Activated B cell treated with CpG ODN at 0.5 μM for 24 hours (primary cell): ENCODE measurements at regions not wholly inside any gene's neighbourhood (a gene's known extent, or its start where the extent isn't known, plus 50 kb on each side); places are given as distances from the start of the nearest gene placed in this dataset.

ENCODE experiments used
- ATAC-seq: fragments of 200-7000 bp; cut with Tn5 transposase; one replicate; pipeline ENCODE4 v1.10.0; 2021; ENCODE audit warnings: low read depth, mild to moderate bottlenecking, moderate library complexity
- CTCF ChIA-PET: fragments of 350-600 bp; sonication (Branson Sonifier 250); formaldehyde crosslinking; loops from one replicate; lab custom pipeline; 2021; ENCODE audit warnings: antibody characterized with exemption; lab: Charles Lee
- POLR2A ChIA-PET: fragments of 350-600 bp; sonication (Branson Sonifier 250); formaldehyde crosslinking; loops from one replicate; lab custom pipeline; 2021; ENCODE audit warnings: antibody characterized with exemption; lab: Charles Lee
- DNase-seq: peaks from one replicate; pipeline ENCODE4 v3.0.0; 2022
- H3K27ac Mint-ChIP-seq: one replicate; pipeline ENCODE4 v1.8.0; 2020; ENCODE audit warnings: mixed read lengths
- H3K27me3 Mint-ChIP-seq: one replicate; pipeline ENCODE4 v1.8.0; 2021; ENCODE audit warnings: mixed read lengths
- H3K36me3 Mint-ChIP-seq: one replicate; pipeline ENCODE4 v1.8.0; 2021; ENCODE audit warnings: low read depth, mixed read lengths
- H3K4me1 Mint-ChIP-seq: one replicate; pipeline ENCODE4 v1.8.0; 2021; ENCODE audit warnings: mixed read lengths
- H3K4me3 Mint-ChIP-seq: one replicate; pipeline ENCODE4 v1.8.0; 2020; ENCODE audit warnings: mild to moderate bottlenecking, mixed read lengths
- H3K9me3 Mint-ChIP-seq: one replicate; pipeline ENCODE4 v1.8.0; 2020; ENCODE audit warnings: mixed read lengths
- CTCF ChIP-seq: fragments of 200-600 bp; IDR thresholded peaks from one replicate; pipeline ENCODE4 v1.8.0; 2022; ENCODE audit warnings: antibody characterized with exemption, mild to moderate bottlenecking
- intact Hi-C: fragments of 100-400 bp; cut with micrococcal nuclease; formaldehyde crosslinking; loops from one replicate; pipeline ENCODE4 v1.15.1; 2024

GRCh38 chr22:19646383-19646782 is 67.9 kb upstream of the SEPTIN5 start:
- DNase-seq (no peak), ATAC-seq (no peak)
- peaks cover 3% of the 10 kb centered on the region for H3K36me3 Mint-ChIP-seq
- intact Hi-C loops: no loop called here
- H3K27me3 Mint-ChIP-seq: peaks cover 26% of the 10 kb centered on the region
- no peak for TF ChIP-seq CTCF
- ChIA-PET CTCF (no interaction called here), POLR2A (interaction anchor here (0.5 kb wide), 1 partner anchor 16 kb away, joined by 3 read pairs; no protein-coding TSS in a partner anchor)
- H3K27ac Mint-ChIP-seq: no peak overlapping the region
- H3K9me3 Mint-ChIP-seq: peaks cover 20% of the 10 kb centered on the region
- no peaks in the 10 kb centered on the region for H3K4me1 Mint-ChIP-seq
- H3K4me3 Mint-ChIP-seq: no peak overlapping the region

- Mint-ChIP-seq H3K36me3 (peaks cover 3% of the 10 kb centered on the region), H3K4me3 (no peak overlapping the region), H3K9me3 (peaks cover 20% of the 10 kb centered on the region), H3K27me3 (peaks cover 24% of the 10 kb centered on the region), H3K27ac (no peak overlapping the region), H3K4me1 (no peaks in the 10 kb centered on the region)
- DNase-seq (no peak), ATAC-seq (no peak)
- CTCF ChIA-PET: no interaction called here
- no peak for TF ChIP-seq CTCF
- POLR2A ChIA-PET: no interaction called here
- intact Hi-C loops: no loop called here
These were observed 65.8 kb upstream of the SEPTIN5 start for GRCh38 chr22:19648419-19648929.

GRCh38 chr22:19652316-19652715 is 62.0 kb upstream of the SEPTIN5 start:
- DNase-seq (no peak), ATAC-seq (no peak)
- Mint-ChIP-seq H3K4me3 (no peak overlapping the region), H3K27me3 (peaks cover 7% of the 10 kb centered on the region), H3K27ac (no peak overlapping the region), H3K36me3 (peaks cover 3% of the 10 kb centered on the region), H3K4me1 (no peaks in the 10 kb centered on the region), H3K9me3 (peaks cover 14% of the 10 kb centered on the region)
- POLR2A ChIA-PET: no interaction called here
- CTCF ChIA-PET: no interaction called here
- TF ChIP-seq CTCF: no peak
- intact Hi-C loops: no loop called here

GRCh38 chr22:19654338-19654987 is 59.8 kb upstream of the SEPTIN5 start:
- H3K4me1 Mint-ChIP-seq: no peaks in the 10 kb centered on the region
- ATAC-seq (no peak), DNase-seq (no peak)
- TF ChIP-seq CTCF: no peak
- ChIA-PET POLR2A (no interaction called here), CTCF (no interaction called here)
- H3K36me3 Mint-ChIP-seq: no peaks in the 10 kb centered on the region
- peaks cover 1% of the 10 kb centered on the region for H3K9me3 Mint-ChIP-seq
- no peak overlapping the region for H3K4me3 Mint-ChIP-seq
- intact Hi-C loops: no loop called here
- peaks cover 6% of the 10 kb centered on the region for H3K27me3 Mint-ChIP-seq
- no peak overlapping the region for H3K27ac Mint-ChIP-seq

GRCh38 chr22:19655399-19655798 is 58.9 kb upstream of the SEPTIN5 start:
- ChIA-PET CTCF (no interaction called here), POLR2A (no interaction called here)
- TF ChIP-seq CTCF: no peak

More at GRCh38 chr22:19655399-19655798, 58.9 kb upstream of the SEPTIN5 start:
- Mint-ChIP-seq H3K27me3 (peaks cover 5% of the 10 kb centered on the region), H3K9me3 (no peaks in the 10 kb centered on the region), H3K27ac (no peak overlapping the region), H3K36me3 (no peaks in the 10 kb centered on the region), H3K4me3 (no peak overlapping the region), H3K4me1 (no peaks in the 10 kb centered on the region)
- intact Hi-C loops: no loop called here
- DNase-seq (no peak), ATAC-seq (no peak)
